ENCODE measurements at regions not wholly inside any gene's neighbourhood (a gene's known extent, or its start where the extent isn't known, plus 50 kb on each side); places are given as distances from the start of the nearest gene placed in this dataset.

- Mint-ChIP-seq H3K9me3 (peaks cover 0 to 7% (median 2%) of the 10 kb centered on the region in 8 donors), H3K27me3 (peaks cover 3 to 8% of the 10 kb centered on the region in 2 donors)
- DNase-seq: no peak
Measured at GRCh38 chr10:130453036-130453720, 317.0 kb downstream of the GLRX3 start.

GRCh38 chr10:130453721-130454542, 317.7 kb downstream of the GLRX3 start:
- CTCF ChIA-PET (ENCODE audit: partially characterized antibody): no interaction called here
- H3K27me3 ChIP-seq (ENCODE audit: insufficient read depth, low read length): no peaks in the 10 kb centered on the region
- Mint-ChIP-seq H3K4me1 (no peaks in the 10 kb centered on the region), H3K27ac (no peak overlapping the region), H3K9me3 (peaks cover 0 to 10% (median 2%) of the 10 kb centered on the region in 8 donors), H3K4me3 (no peak overlapping the region), H3K36me3 (no peaks in the 10 kb centered on the region), H3K27me3 (peaks cover 3 to 6% of the 10 kb centered on the region in 2 donors)
- intact Hi-C loops (cut with micrococcal nuclease): no loop called here
- no peaks in the 10 kb centered on the region for H3K9me3 ChIP-seq (ENCODE audit: control insufficient read depth in 1 of 2, low read length in 2 of 2)
- no peaks in the 10 kb centered on the region for H3K36me3 ChIP-seq (ENCODE audit: insufficient read depth, low read length)
- no peak overlapping the region for H3K27ac ChIP-seq (ENCODE audit: low read depth, low read length)
- POLR2A ChIA-PET (ENCODE audit: partially characterized antibody): no interaction called here
- H3K4me3 ChIP-seq (ENCODE audit: low read length in 2 of 2): no peak overlapping the region
- DNase-seq: no peak
- no peaks in the 10 kb centered on the region for H3K4me1 ChIP-seq (ENCODE audit: insufficient read depth, low read length)

More at GRCh38 chr10:130453036-130453720, 317.0 kb downstream of the GLRX3 start:
- H3K27ac ChIP-seq (ENCODE audit: low read depth, low read length): no peak overlapping the region
- H3K36me3 Mint-ChIP-seq: no peaks in the 10 kb centered on the region
- no peaks in the 10 kb centered on the region for H3K36me3 ChIP-seq (ENCODE audit: insufficient read depth, low read length)
- intact Hi-C loops (cut with micrococcal nuclease): no loop called here
- no peak overlapping the region for H3K4me3 Mint-ChIP-seq
- H3K4me3 ChIP-seq (ENCODE audit: low read length in 2 of 2): no peak overlapping the region
- no peaks in the 10 kb centered on the region for H3K4me1 Mint-ChIP-seq
- CTCF ChIA-PET (ENCODE audit: partially characterized antibody): no interaction called here
- no peaks in the 10 kb centered on the region for H3K4me1 ChIP-seq (ENCODE audit: insufficient read depth, low read length)
- no peaks in the 10 kb centered on the region for H3K27me3 ChIP-seq (ENCODE audit: insufficient read depth, low read length)
- POLR2A ChIA-PET (ENCODE audit: partially characterized antibody): no interaction called here
- no peaks in the 10 kb centered on the region for H3K9me3 ChIP-seq (ENCODE audit: control insufficient read depth in 1 of 2, low read length in 2 of 2)
- H3K27ac Mint-ChIP-seq: no peak overlapping the region

DNA sequence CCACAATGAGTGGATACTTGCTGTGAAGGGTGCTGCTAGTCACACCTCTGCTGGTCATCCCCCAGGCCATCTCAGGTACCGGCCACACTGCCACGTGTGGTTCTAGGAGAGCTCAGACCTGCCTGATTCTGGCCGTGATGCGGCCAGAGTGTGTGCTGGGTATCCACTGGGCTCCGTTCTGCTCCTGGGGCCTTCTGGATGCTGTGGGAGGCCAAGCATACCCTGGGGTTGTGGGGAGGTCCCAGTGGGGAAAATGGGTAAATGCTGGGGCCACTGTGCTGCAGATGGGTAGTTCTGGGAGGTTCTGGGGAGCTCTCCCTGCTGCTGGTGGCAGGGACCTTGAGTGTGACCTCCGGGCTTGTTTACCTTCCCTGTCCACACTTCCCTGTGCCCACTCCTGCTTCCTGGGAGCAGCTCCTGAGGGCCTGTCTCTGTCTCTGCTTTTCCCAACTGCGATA, 318.4 kb downstream of the GLRX3 start:
- no peaks in the 10 kb centered on the region for H3K9me3 ChIP-seq (ENCODE audit: control insufficient read depth in 1 of 2, low read length in 2 of 2)
- H3K27ac ChIP-seq (ENCODE audit: low read depth, low read length): no peak overlapping the region
- no peaks in the 10 kb centered on the region for H3K36me3 ChIP-seq (ENCODE audit: insufficient read depth, low read length)
- Mint-ChIP-seq H3K36me3 (no peaks in the 10 kb centered on the region), H3K27ac (no peak overlapping the region), H3K4me1 (no peaks in the 10 kb centered on the region), H3K9me3 (peaks cover 0 to 10% (median 2%) of the 10 kb centered on the region in 8 donors), H3K27me3 (peaks cover 3 to 6% of the 10 kb centered on the region in 2 donors), H3K4me3 (no peak overlapping the region)
- ChIA-PET POLR2A (ENCODE audit: partially characterized antibody) (no interaction called here), CTCF (ENCODE audit: partially characterized antibody) (no interaction called here)
- intact Hi-C loops (cut with micrococcal nuclease): no loop called here
- no peak overlapping the region for H3K4me3 ChIP-seq (ENCODE audit: low read length in 2 of 2)
- DNase-seq: no peak
- H3K4me1 ChIP-seq (ENCODE audit: insufficient read depth, low read length): no peaks in the 10 kb centered on the region
- no peaks in the 10 kb centered on the region for H3K27me3 ChIP-seq (ENCODE audit: insufficient read depth, low read length)

GRCh38 chr10:130455111-130455695, 319.0 kb downstream of the GLRX3 start:
- Histone ChIP-seq H3K4me1 (ENCODE audit: insufficient read depth, low read length) (no peaks in the 10 kb centered on the region), H3K27me3 (ENCODE audit: insufficient read depth, low read length) (no peaks in the 10 kb centered on the region), H3K4me3 (ENCODE audit: low read length in 2 of 2) (no peak overlapping the region), H3K36me3 (ENCODE audit: insufficient read depth, low read length) (no peaks in the 10 kb centered on the region), H3K9me3 (ENCODE audit: control insufficient read depth in 1 of 2, low read length in 2 of 2) (no peaks in the 10 kb centered on the region), H3K27ac (ENCODE audit: low read depth, low read length) (no peak overlapping the region)
- no peak overlapping the region for H3K27ac Mint-ChIP-seq
- H3K4me3 Mint-ChIP-seq: no peak overlapping the region
- H3K27me3 Mint-ChIP-seq: peaks cover 3 to 6% of the 10 kb centered on the region in 2 donors
- ChIA-PET CTCF (ENCODE audit: partially characterized antibody) (no interaction called here), POLR2A (ENCODE audit: partially characterized antibody) (no interaction called here)
- no peaks in the 10 kb centered on the region for H3K36me3 Mint-ChIP-seq
- intact Hi-C loops (cut with micrococcal nuclease): no loop called here
- DNase-seq: no peak
- H3K9me3 Mint-ChIP-seq: peaks cover 0 to 10% (median 2%) of the 10 kb centered on the region in 8 donors
- no peaks in the 10 kb centered on the region for H3K4me1 Mint-ChIP-seq

- H3K4me3 Mint-ChIP-seq: no peak overlapping the region
- intact Hi-C loops (cut with micrococcal nuclease): no loop called here
- H3K27ac ChIP-seq (ENCODE audit: low read depth, low read length): no peak overlapping the region
- ChIA-PET POLR2A (ENCODE audit: partially characterized antibody) (no interaction called here), CTCF (ENCODE audit: partially characterized antibody) (no interaction called here)
- no peak overlapping the region for H3K27ac Mint-ChIP-seq
- no peaks in the 10 kb centered on the region for H3K27me3 ChIP-seq (ENCODE audit: insufficient read depth, low read length)
- DNase-seq: no peak
- peaks cover 0 to 10% (median 2%) of the 10 kb centered on the region in 8 donors for H3K9me3 Mint-ChIP-seq
- no peaks in the 10 kb centered on the region for H3K36me3 ChIP-seq (ENCODE audit: insufficient read depth, low read length)
- H3K27me3 Mint-ChIP-seq: peaks cover 3 to 6% of the 10 kb centered on the region in 2 donors
- H3K36me3 Mint-ChIP-seq: no peaks in the 10 kb centered on the region
- no peaks in the 10 kb centered on the region for H3K4me1 Mint-ChIP-seq
- H3K9me3 ChIP-seq (ENCODE audit: control insufficient read depth in 1 of 2, low read length in 2 of 2): no peaks in the 10 kb centered on the region
- no peaks in the 10 kb centered on the region for H3K4me1 ChIP-seq (ENCODE audit: insufficient read depth, low read length)
- no peak overlapping the region for H3K4me3 ChIP-seq (ENCODE audit: low read length in 2 of 2)
Measured at GRCh38 chr10:130455791-130456190, 319.6 kb downstream of the GLRX3 start.

- H3K27me3 ChIP-seq (ENCODE audit: insufficient read depth, low read length): no peaks in the 10 kb centered on the region
- intact Hi-C loops (cut with micrococcal nuclease): no loop called here
- no peak for DNase-seq
- H3K9me3 ChIP-seq (ENCODE audit: control insufficient read depth in 1 of 2, low read length in 2 of 2): no peaks in the 10 kb centered on the region
- CTCF ChIA-PET (ENCODE audit: partially characterized antibody): no interaction called here
- H3K36me3 ChIP-seq (ENCODE audit: insufficient read depth, low read length): no peaks in the 10 kb centered on the region
- no peaks in the 10 kb centered on the region for H3K4me1 ChIP-seq (ENCODE audit: insufficient read depth, low read length)
- Mint-ChIP-seq H3K9me3 (peaks cover 0 to 12% (median 3%) of the 10 kb centered on the region in 8 donors), H3K27me3 (peaks cover 3 to 4% of the 10 kb centered on the region in 2 donors), H3K4me1 (no peaks in the 10 kb centered on the region), H3K36me3 (no peaks in the 10 kb centered on the region), H3K27ac (no peak overlapping the region), H3K4me3 (no peak overlapping the region)
- H3K27ac ChIP-seq (ENCODE audit: low read depth, low read length): no peak overlapping the region
- no peak overlapping the region for H3K4me3 ChIP-seq (ENCODE audit: low read length in 2 of 2)
- POLR2A ChIA-PET (ENCODE audit: partially characterized antibody): no interaction called here
Measured at GRCh38 chr10:130456616-130457015, 320.4 kb downstream of the GLRX3 start.

DNA sequence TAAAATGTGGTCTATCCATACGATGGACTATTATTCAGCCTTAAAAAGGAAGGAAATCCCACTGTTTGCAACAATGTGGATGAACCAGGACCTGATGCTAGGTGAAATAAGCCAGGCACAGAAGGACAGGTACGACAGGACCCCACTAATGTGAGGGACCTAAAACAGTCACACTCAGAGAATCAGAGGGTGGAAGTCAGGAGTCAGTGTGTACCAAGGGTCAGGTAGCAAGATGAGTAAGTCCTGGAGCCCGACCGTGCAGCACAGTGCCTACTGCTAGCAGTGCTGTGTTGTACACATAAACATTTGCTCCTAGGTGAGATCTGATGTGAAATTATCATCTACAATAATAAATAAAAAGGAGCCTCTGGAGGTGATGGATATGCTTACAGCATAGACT, 322.3 kb downstream of the GLRX3 start:
- no peak overlapping the region for H3K27ac ChIP-seq (ENCODE audit: low read depth, low read length)
- no peak for DNase-seq
- H3K27me3 ChIP-seq (ENCODE audit: insufficient read depth, low read length): no peaks in the 10 kb centered on the region
- H3K27ac Mint-ChIP-seq: no peak overlapping the region
- peaks cover 0 to 8% (median 2%) of the 10 kb centered on the region in 8 donors for H3K9me3 Mint-ChIP-seq
- ChIA-PET POLR2A (ENCODE audit: partially characterized antibody) (no interaction called here), CTCF (ENCODE audit: partially characterized antibody) (no interaction called here)
- no peaks in the 10 kb centered on the region for H3K36me3 Mint-ChIP-seq
- H3K4me1 Mint-ChIP-seq: no peaks in the 10 kb centered on the region
- no peaks in the 10 kb centered on the region for H3K9me3 ChIP-seq (ENCODE audit: control insufficient read depth in 1 of 2, low read length in 2 of 2)
- no peak overlapping the region for H3K4me3 Mint-ChIP-seq
- H3K4me3 ChIP-seq (ENCODE audit: low read length in 2 of 2): no peak overlapping the region
- H3K36me3 ChIP-seq (ENCODE audit: insufficient read depth, low read length): no peaks in the 10 kb centered on the region
- peaks cover 1 to 4% of the 10 kb centered on the region in 2 donors for H3K27me3 Mint-ChIP-seq
- intact Hi-C loops (cut with micrococcal nuclease): no loop called here
- H3K4me1 ChIP-seq (ENCODE audit: insufficient read depth, low read length): no peaks in the 10 kb centered on the region

All from CD4-positive, alpha-beta memory T cell (primary cell).